ENCODE measurements at regions not wholly inside any gene's neighbourhood (a gene's known extent, or its start where the extent isn't known, plus 50 kb on each side); places are given as distances from the start of the nearest gene placed in this dataset.
A peak's percentile ranks its signal among the peaks of the same experiment; 100 is the strongest.

DNA sequence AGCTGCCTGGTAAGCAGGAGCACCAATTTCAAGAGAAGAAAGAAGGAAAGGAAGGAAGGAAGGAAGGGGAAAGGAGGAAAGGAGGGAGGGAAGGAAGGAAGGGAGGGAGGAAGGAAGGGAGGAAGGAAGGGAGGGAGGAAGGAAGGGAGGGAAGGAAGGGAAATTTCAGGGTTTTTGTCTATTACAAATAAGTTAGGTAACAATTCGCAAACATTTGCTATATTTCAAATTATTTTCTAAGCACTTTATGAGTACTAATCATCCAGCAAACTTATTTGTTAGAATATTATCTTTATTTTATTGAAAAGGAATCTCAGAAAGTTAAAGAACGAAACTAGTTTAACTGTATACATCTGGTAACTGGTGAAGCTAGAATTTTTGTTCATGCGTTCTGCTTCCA lies 921.7 kb downstream of the TBL1XR1 start:
- Histone ChIP-seq H3T11ph (ENCODE audit: low read length) (no peak overlapping the region), H2BK20ac (ENCODE audit: low read depth, low read length, poor library complexity, severe bottlenecking) (no peak overlapping the region), H3K9ac (ENCODE audit: extremely low read depth, insufficient read length, low read length) (no peak overlapping the region), H2BK12ac (ENCODE audit: insufficient read length, low read depth, low read length) (no peak overlapping the region), H3K4me2 (ENCODE audit: insufficient read depth, insufficient read length, low read length) (no peak overlapping the region), H3K79me1 (ENCODE audit: insufficient read depth, low read depth, low read length, poor library complexity, severe bottlenecking) (no peaks in the 10 kb centered on the region), H3K27ac (ENCODE audit: insufficient read length, low read depth, low read length) (no peak overlapping the region), H3K56ac (ENCODE audit: insufficient read length, low read depth, low read length) (no peak overlapping the region), H2AK5ac (ENCODE audit: insufficient read length, low read length) (no peak overlapping the region), H3K23me2 (ENCODE audit: insufficient read length, low read depth, low read length, poor library complexity, severe bottlenecking) (no peaks in the 10 kb centered on the region), H4K5ac (ENCODE audit: insufficient read length, low read depth, low read length) (no peak overlapping the region), H3K4me1 (ENCODE audit: insufficient read depth, low read length) (no peaks in the 10 kb centered on the region), H4K91ac (ENCODE audit: insufficient read length, low read depth, low read length) (no peak overlapping the region), H2BK15ac (ENCODE audit: low read depth, low read length) (no peak overlapping the region), H4K8ac (replicated peaks; ENCODE audit: insufficient read length, low read depth, low read length) (no peak overlapping the region), H3K18ac (ENCODE audit: insufficient read length, low read depth, low read length) (no peak overlapping the region), H3K23ac (ENCODE audit: insufficient read length, low read depth, low read length) (no peak overlapping the region), H2AFZ (ENCODE audit: low read length) (no peak overlapping the region), H3K14ac (ENCODE audit: insufficient read depth, low read length) (no peak overlapping the region), H4K20me1 (ENCODE audit: control insufficient read depth, insufficient read depth, insufficient read length) (no peaks in the 10 kb centered on the region), H3K9me3 (ENCODE audit: control insufficient read depth, low read depth, low read length) (no peaks in the 10 kb centered on the region), H3K4ac (ENCODE audit: low read depth, low read length) (no peak overlapping the region), H2BK5ac (ENCODE audit: insufficient read length, low read length) (no peak overlapping the region), H3K27me3 (ENCODE audit: insufficient read depth, low read length) (no peaks in the 10 kb centered on the region), H3K79me2 (ENCODE audit: insufficient read depth, low read length) (no peaks in the 10 kb centered on the region), H2BK120ac (ENCODE audit: low read depth, low read length, poor library complexity, severe bottlenecking) (no peak overlapping the region)
- TF ChIP-seq, protein P1, sequence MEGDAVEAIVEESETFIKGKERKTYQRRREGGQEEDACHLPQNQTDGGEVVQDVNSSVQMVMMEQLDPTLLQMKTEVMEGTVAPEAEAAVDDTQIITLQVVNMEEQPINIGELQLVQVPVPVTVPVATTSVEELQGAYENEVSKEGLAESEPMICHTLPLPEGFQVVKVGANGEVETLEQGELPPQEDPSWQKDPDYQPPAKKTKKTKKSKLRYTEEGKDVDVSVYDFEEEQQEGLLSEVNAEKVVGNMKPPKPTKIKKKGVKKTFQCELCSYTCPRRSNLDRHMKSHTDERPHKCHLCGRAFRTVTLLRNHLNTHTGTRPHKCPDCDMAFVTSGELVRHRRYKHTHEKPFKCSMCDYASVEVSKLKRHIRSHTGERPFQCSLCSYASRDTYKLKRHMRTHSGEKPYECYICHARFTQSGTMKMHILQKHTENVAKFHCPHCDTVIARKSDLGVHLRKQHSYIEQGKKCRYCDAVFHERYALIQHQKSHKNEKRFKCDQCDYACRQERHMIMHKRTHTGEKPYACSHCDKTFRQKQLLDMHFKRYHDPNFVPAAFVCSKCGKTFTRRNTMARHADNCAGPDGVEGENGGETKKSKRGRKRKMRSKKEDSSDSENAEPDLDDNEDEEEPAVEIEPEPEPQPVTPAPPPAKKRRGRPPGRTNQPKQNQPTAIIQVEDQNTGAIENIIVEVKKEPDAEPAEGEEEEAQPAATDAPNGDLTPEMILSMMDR (conservative IDR thresholded peaks at IDR 0.05) = no peak
- Mint-ChIP-seq H3K27ac (peak overlapping the region in 1 of 3 experiments; percentile 7; a peak in 1 of 7 replicates), H3K9me3 (no peaks in the 10 kb centered on the region; a peak in 1 of 5 replicates), H3K4me1 (peaks cover 4 to 15% of the 10 kb centered on the region in 2 experiments; a peak in 3 of 4 replicates), H3K36me3 (ENCODE audit: insufficient read depth in 1 of 3, low read depth in 3 of 3) (peaks cover 0 to 7% (median 5%) of the 10 kb centered on the region in 3 experiments; a peak in 2 of 7 replicates), H3K4me3 (no peak overlapping the region), H3K27me3 (ENCODE audit: low read depth) (no peaks in the 10 kb centered on the region)
- WGBS (ENCODE audit: extremely low coverage, insufficient read length, low lambda C conversion rate) = no CpG with 5 or more reads among the region's 3 CpGs
- DNase-seq = no peak

Data from H9 (cell line).